GM12891 (cell line): ENCODE measurements at regions not wholly inside any gene's neighbourhood (a gene's known extent, or its start where the extent isn't known, plus 50 kb on each side); places are given as distances from the start of the nearest gene placed in this dataset.

ENCODE experiments used
- POLR2AphosphoS5 ChIP-seq: IDR thresholded peaks from 2 replicates; pipeline ENCODE4 v1.6.1; 2011; ENCODE audit warnings: low read depth, low read length, control low read depth
- TAF1 ChIP-seq: IDR thresholded peaks from 2 replicates; pipeline ENCODE4 v1.6.1; 2011; ENCODE audit warnings: low read depth, low read length, control low read depth

- TF ChIP-seq POLR2AphosphoS5 (no peak), TAF1 (no peak)
These were observed 355.4 kb downstream of the CD83 start for GRCh38 chr6:14472986-14473337.
